ENCODE measurements at regions not wholly inside any gene's neighbourhood (a gene's known extent, or its start where the extent isn't known, plus 50 kb on each side); places are given as distances from the start of the nearest gene placed in this dataset.
"Not testable (repeated sequence)": the region's sequence is repeated elsewhere in the genome, so short reads cannot be mapped to it uniquely, and the experiment has no call there.

- DNase-seq; H3K9me3 ChIP-seq; H3K4me1 ChIP-seq (ENCODE audit: insufficient read depth); H3K36me3 ChIP-seq; H3K4me3 ChIP-seq; H3K27me3 ChIP-seq; H3K27ac ChIP-seq; intact Hi-C loops (cut with DNase I): not testable (repeated sequence)
- no CpG with 5 or more reads among the region's 1 CpG for WGBS, 3 donors
These were observed 676.6 kb upstream of the AMELY start for GRCh38 chrY:7588176-7588575.

- H3K27me3 ChIP-seq = no peaks in the 10 kb centered on the region
- TF ChIP-seq EP300 (IDR thresholded peaks at IDR 0.05) = no peak
- TF ChIP-seq POLR2A (IDR thresholded peaks at IDR 0.05) = no peak
- TF ChIP-seq CTCF (IDR thresholded peaks at IDR 0.05) = no peak
- no peaks in the 10 kb centered on the region for H3K9me3 ChIP-seq
- no CpG with 5 or more reads among the region's 4 CpGs for WGBS, 3 donors
- H3K27ac ChIP-seq = no peak overlapping the region
- H3K36me3 ChIP-seq = no peaks in the 10 kb centered on the region
- no peak for DNase-seq
- no peaks in the 10 kb centered on the region for H3K4me1 ChIP-seq (ENCODE audit: insufficient read depth)
- intact Hi-C loops (cut with DNase I) = no loop called here
- no peak overlapping the region for H3K4me3 ChIP-seq
These were observed 651.0 kb upstream of the AMELY start for GRCh38 chrY:7562541-7562940.

GRCh38 chrY:7557675-7558074 lies 646.1 kb upstream of the AMELY start:
- intact Hi-C loops (cut with DNase I) = no loop called here
- TF ChIP-seq EP300 (IDR thresholded peaks at IDR 0.05) = no peak
- TF ChIP-seq CTCF (IDR thresholded peaks at IDR 0.05) = no peak
- no peak for TF ChIP-seq POLR2A (IDR thresholded peaks at IDR 0.05)
- Histone ChIP-seq H3K4me3 (no peak overlapping the region), H3K36me3 (no peaks in the 10 kb centered on the region), H3K4me1 (ENCODE audit: insufficient read depth) (no peaks in the 10 kb centered on the region), H3K27ac (no peak overlapping the region), H3K27me3 (no peaks in the 10 kb centered on the region), H3K9me3 (no peaks in the 10 kb centered on the region)
- no peak for DNase-seq
- WGBS, 3 donors = no CpG with 5 or more reads among the region's 7 CpGs

GRCh38 chrY:7555006-7555405 lies 643.5 kb upstream of the AMELY start:
- Histone ChIP-seq H3K4me3 (no peak overlapping the region), H3K9me3 (no peaks in the 10 kb centered on the region), H3K27me3 (no peaks in the 10 kb centered on the region), H3K27ac (no peak overlapping the region), H3K4me1 (ENCODE audit: insufficient read depth) (no peaks in the 10 kb centered on the region), H3K36me3 (no peaks in the 10 kb centered on the region)
- no peak for DNase-seq
- WGBS, 3 donors = no CpG with 5 or more reads among the region's 6 CpGs
- intact Hi-C loops (cut with DNase I) = no loop called here
- TF ChIP-seq POLR2A (IDR thresholded peaks at IDR 0.05) (no peak), EP300 (IDR thresholded peaks at IDR 0.05) (no peak), CTCF (IDR thresholded peaks at IDR 0.05) (no peak)

GRCh38 chrY:7545060-7545459 lies 633.5 kb upstream of the AMELY start:
- no peak overlapping the region for H3K4me3 ChIP-seq
- no peaks in the 10 kb centered on the region for H3K36me3 ChIP-seq
- H3K4me1 ChIP-seq (ENCODE audit: insufficient read depth) = no peaks in the 10 kb centered on the region
- no peak for DNase-seq
- TF ChIP-seq POLR2A (IDR thresholded peaks at IDR 0.05) = no peak
- TF ChIP-seq EP300 (IDR thresholded peaks at IDR 0.05) = no peak
- TF ChIP-seq CTCF (IDR thresholded peaks at IDR 0.05) = no peak
- H3K27me3 ChIP-seq = no peaks in the 10 kb centered on the region
- intact Hi-C loops (cut with DNase I) = no loop called here
- WGBS, 3 donors = no CpG with 5 or more reads among the region's 1 CpG
- H3K9me3 ChIP-seq = no peaks in the 10 kb centered on the region
- H3K27ac ChIP-seq = no peak overlapping the region

All from ovary (tissue), 7 donors.